ENCODE measurements at regions not wholly inside any gene's neighbourhood (a gene's known extent, or its start where the extent isn't known, plus 50 kb on each side); places are given as distances from the start of the nearest gene placed in this dataset.

- TF ChIP-seq CTCF (IDR thresholded peaks at IDR 0.05; ENCODE audit: borderline replicate concordance, extremely low read depth, low read length, poor library complexity, severe bottlenecking) (no peak), EZH2 (IDR thresholded peaks at IDR 0.05; ENCODE audit: borderline replicate concordance, low read depth, low read length, severe bottlenecking) (no peak)
Observed at GRCh38 chr2:607172-607571, 70.0 kb downstream of the TMEM18 start.
